Body of pancreas (tissue), 4 donors: ENCODE measurements at regions not wholly inside any gene's neighbourhood (a gene's known extent, or its start where the extent isn't known, plus 50 kb on each side); places are given as distances from the start of the nearest gene placed in this dataset.

ENCODE experiments used
- CTCF ChIP-seq, 7 experiments: fragments of 450-650 bp in 4 of 7; fragments of 200-600 bp in 3 of 7; sonication (generic) in 3 of 7; IDR thresholded peaks; one replicate each; pipeline ENCODE4 v1.5.1; 2016 to 2019; ENCODE audit warnings: antibody characterized with exemption in 7 of 7
- POLR2A ChIP-seq, 3 donors: fragments of 450-650 bp; IDR thresholded peaks; one replicate each; pipeline ENCODE4 v1.6.1; 2016; ENCODE audit warnings: antibody characterized with exemption in 3 of 3, mild to moderate bottlenecking in 2 of 3

- TF ChIP-seq CTCF (IDR thresholded peaks at IDR 0.05) (no peak), POLR2A (IDR thresholded peaks at IDR 0.05) (no peak)
These were observed 361.6 kb downstream of the GRIA2 start for GRCh38 chr4:157582141-157582540.
